GM18505 (cell line): ENCODE measurements at regions not wholly inside any gene's neighbourhood (a gene's known extent, or its start where the extent isn't known, plus 50 kb on each side); places are given as distances from the start of the nearest gene placed in this dataset.

Source experiments
- ATAC-seq: cut with Tn5 transposase; IDR thresholded peaks from one replicate; pipeline ENCODE4 v1.9.1; 2021; ENCODE audit not compliant: unreplicated experiment
- POLR2A ChIP-seq: IDR thresholded peaks from 4 replicates; pipeline ENCODE4 v1.6.1; 2011; ENCODE audit warnings: borderline replicate concordance; ENCODE audit not compliant: insufficient read depth, insufficient read length; ENCODE audit errors: extremely low read depth

- TF ChIP-seq POLR2A, result no peak
- ATAC-seq, result no peak
Observed at GRCh38 chr2:19408592-19408991, 50.2 kb upstream of the OSR1 start.
